ENCODE measurements at regions not wholly inside any gene's neighbourhood (a gene's known extent, or its start where the extent isn't known, plus 50 kb on each side); places are given as distances from the start of the nearest gene placed in this dataset.

- no peaks in the 10 kb centered on the region for H3K27me3 ChIP-seq (ENCODE audit: control insufficient read depth, insufficient read depth, low read length)
- H3K4me3 Mint-ChIP-seq: no peak overlapping the region
These were observed 360.7 kb upstream of the AUTS2 start for GRCh38 chr7:69237541-69237940.

GRCh38 chr7:69243016-69243415 lies 355.3 kb upstream of the AUTS2 start:
- WGBS (ENCODE audit: insufficient coverage): 60% methylated on average over 1 of the region's 1 CpG
- H3K27ac ChIP-seq (ENCODE audit: low read length): no peak overlapping the region
- H3K4me3 Mint-ChIP-seq: no peak overlapping the region
- H3K27me3 Mint-ChIP-seq (ENCODE audit: low read depth in 2 of 2): peaks cover 7 to 8% of the 10 kb centered on the region in 2 donors
- TF ChIP-seq CTCF (IDR thresholded peaks at IDR 0.05): no peak
- no peaks in the 10 kb centered on the region for H3K36me3 ChIP-seq (ENCODE audit: control insufficient read depth, insufficient read depth, low read length)
- no peaks in the 10 kb centered on the region for H3K36me3 Mint-ChIP-seq
- no peak for DNase-seq
- no peaks in the 10 kb centered on the region for H3K27me3 ChIP-seq (ENCODE audit: control insufficient read depth, insufficient read depth, low read length)
- H3K27ac Mint-ChIP-seq: no peak overlapping the region
- H3K4me3 ChIP-seq (ENCODE audit: low read length): no peak overlapping the region
- H3K4me1 Mint-ChIP-seq: no peaks in the 10 kb centered on the region
- no peaks in the 10 kb centered on the region for H3K9me3 Mint-ChIP-seq
- no peaks in the 10 kb centered on the region for H3K4me1 ChIP-seq (ENCODE audit: control insufficient read depth, insufficient read depth, low read length)
- no peaks in the 10 kb centered on the region for H3K9me3 ChIP-seq (ENCODE audit: control insufficient read depth, insufficient read depth, low read length)
- ATAC-seq: no peak
- intact Hi-C loops (cut with micrococcal nuclease): no loop called here

More at GRCh38 chr7:69237541-69237940, 360.7 kb upstream of the AUTS2 start:
- no peaks in the 10 kb centered on the region for H3K9me3 ChIP-seq (ENCODE audit: control insufficient read depth, insufficient read depth, low read length)
- no peaks in the 10 kb centered on the region for H3K4me1 ChIP-seq (ENCODE audit: control insufficient read depth, insufficient read depth, low read length)
- ATAC-seq (no peak), DNase-seq (no peak)
- H3K27ac ChIP-seq (ENCODE audit: low read length): no peak overlapping the region
- 91% methylated on average over 8 of the region's 8 CpGs for WGBS (ENCODE audit: insufficient coverage)
- peaks cover 9 to 10% of the 10 kb centered on the region in 2 donors for H3K27me3 Mint-ChIP-seq (ENCODE audit: low read depth in 2 of 2)
- no peak for TF ChIP-seq CTCF (IDR thresholded peaks at IDR 0.05)
- intact Hi-C loops (cut with micrococcal nuclease): no loop called here
- no peaks in the 10 kb centered on the region for H3K9me3 Mint-ChIP-seq
- H3K4me1 Mint-ChIP-seq: no peaks in the 10 kb centered on the region
- no peak overlapping the region for H3K27ac Mint-ChIP-seq
- no peaks in the 10 kb centered on the region for H3K36me3 ChIP-seq (ENCODE audit: control insufficient read depth, insufficient read depth, low read length)
- H3K4me3 ChIP-seq (ENCODE audit: low read length): no peak overlapping the region
- no peaks in the 10 kb centered on the region for H3K36me3 Mint-ChIP-seq

GRCh38 chr7:69244701-69245100 lies 353.6 kb upstream of the AUTS2 start:
- Histone ChIP-seq H3K36me3 (ENCODE audit: control insufficient read depth, insufficient read depth, low read length) (no peaks in the 10 kb centered on the region), H3K27ac (ENCODE audit: low read length) (no peak overlapping the region), H3K4me3 (ENCODE audit: low read length) (no peak overlapping the region), H3K9me3 (ENCODE audit: control insufficient read depth, insufficient read depth, low read length) (no peaks in the 10 kb centered on the region), H3K27me3 (ENCODE audit: control insufficient read depth, insufficient read depth, low read length) (no peaks in the 10 kb centered on the region), H3K4me1 (ENCODE audit: control insufficient read depth, insufficient read depth, low read length) (no peaks in the 10 kb centered on the region)
- no peak for TF ChIP-seq CTCF (IDR thresholded peaks at IDR 0.05)
- Mint-ChIP-seq H3K9me3 (no peaks in the 10 kb centered on the region), H3K27me3 (ENCODE audit: low read depth in 2 of 2) (peaks cover 7 to 8% of the 10 kb centered on the region in 2 donors), H3K4me3 (no peak overlapping the region), H3K36me3 (no peaks in the 10 kb centered on the region), H3K27ac (no peak overlapping the region), H3K4me1 (no peaks in the 10 kb centered on the region)
- intact Hi-C loops (cut with micrococcal nuclease): no loop called here
- 69% methylated on average over 2 of the region's 2 CpGs for WGBS (ENCODE audit: insufficient coverage)
- DNase-seq (no peak), ATAC-seq (no peak)

GRCh38 chr7:69245646-69246045 lies 352.6 kb upstream of the AUTS2 start:
- 0% methylated on average over 2 of the region's 2 CpGs for WGBS (ENCODE audit: insufficient coverage)
- Histone ChIP-seq H3K36me3 (ENCODE audit: control insufficient read depth, insufficient read depth, low read length) (no peaks in the 10 kb centered on the region), H3K4me1 (ENCODE audit: control insufficient read depth, insufficient read depth, low read length) (no peaks in the 10 kb centered on the region), H3K9me3 (ENCODE audit: control insufficient read depth, insufficient read depth, low read length) (no peaks in the 10 kb centered on the region), H3K27me3 (ENCODE audit: control insufficient read depth, insufficient read depth, low read length) (no peaks in the 10 kb centered on the region), H3K27ac (ENCODE audit: low read length) (no peak overlapping the region), H3K4me3 (ENCODE audit: low read length) (no peak overlapping the region)
- no peaks in the 10 kb centered on the region for H3K36me3 Mint-ChIP-seq
- intact Hi-C loops (cut with micrococcal nuclease): no loop called here
- DNase-seq (no peak), ATAC-seq (no peak)
- no peak overlapping the region for H3K27ac Mint-ChIP-seq
- no peak overlapping the region for H3K4me3 Mint-ChIP-seq
- no peak for TF ChIP-seq CTCF (IDR thresholded peaks at IDR 0.05)
- no peaks in the 10 kb centered on the region for H3K9me3 Mint-ChIP-seq
- H3K4me1 Mint-ChIP-seq: no peaks in the 10 kb centered on the region
- peaks cover 7 to 14% of the 10 kb centered on the region in 2 donors for H3K27me3 Mint-ChIP-seq (ENCODE audit: low read depth in 2 of 2)

All from natural killer cell (primary cell).